HG03108 (cell line): ENCODE measurements at regions not wholly inside any gene's neighbourhood (a gene's known extent, or its start where the extent isn't known, plus 50 kb on each side); places are given as distances from the start of the nearest gene placed in this dataset.
"Not testable (repeated sequence)": the region's sequence is repeated elsewhere in the genome, so short reads cannot be mapped to it uniquely, and the experiment has no call there.

Experiments
- ATAC-seq: cut with Tn5 transposase; IDR thresholded peaks from one replicate; pipeline ENCODE4 v1.9.1; 2021; ENCODE audit warnings: moderate library complexity; ENCODE audit not compliant: unreplicated experiment

DNA sequence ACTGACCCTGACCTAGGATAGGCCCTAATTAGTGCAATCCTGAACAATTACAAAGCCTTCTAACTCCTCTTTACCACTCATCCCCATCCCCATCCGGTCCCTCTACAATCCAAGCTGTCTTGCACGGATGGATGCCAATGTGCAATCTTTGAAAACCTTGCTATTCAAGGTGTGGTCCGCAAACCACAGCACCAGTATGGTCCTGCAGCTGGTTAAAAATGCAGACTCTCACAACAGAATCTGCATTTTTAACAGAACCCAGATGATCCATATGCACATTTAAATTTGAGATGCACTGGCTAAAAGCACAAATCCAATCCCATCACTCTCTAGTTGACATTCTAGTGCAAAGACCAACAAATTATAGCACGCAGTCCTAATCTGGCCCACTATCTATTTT is 230.6 kb upstream of the KRR1 start:
- no peak for ATAC-seq

DNA sequence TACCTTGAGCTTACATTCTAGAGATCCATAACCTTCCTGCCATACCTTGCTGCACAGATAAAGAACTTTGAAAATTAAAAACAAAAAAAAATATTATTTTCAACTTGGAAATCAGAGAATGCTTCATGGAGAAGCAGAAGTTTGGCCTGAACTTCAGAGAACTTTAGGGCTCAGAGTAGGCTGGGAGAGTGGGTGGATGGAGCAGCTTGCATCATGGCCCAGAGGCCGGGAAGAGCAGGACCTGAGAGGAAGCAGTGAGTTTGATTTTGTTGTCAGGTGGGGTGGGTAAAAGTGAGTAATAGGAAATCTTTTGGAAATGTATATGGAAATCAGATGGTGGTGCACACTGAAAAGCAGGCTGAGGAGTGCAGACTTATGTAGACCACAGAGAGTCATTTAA is 228.5 kb upstream of the KRR1 start:
- no peak for ATAC-seq

DNA sequence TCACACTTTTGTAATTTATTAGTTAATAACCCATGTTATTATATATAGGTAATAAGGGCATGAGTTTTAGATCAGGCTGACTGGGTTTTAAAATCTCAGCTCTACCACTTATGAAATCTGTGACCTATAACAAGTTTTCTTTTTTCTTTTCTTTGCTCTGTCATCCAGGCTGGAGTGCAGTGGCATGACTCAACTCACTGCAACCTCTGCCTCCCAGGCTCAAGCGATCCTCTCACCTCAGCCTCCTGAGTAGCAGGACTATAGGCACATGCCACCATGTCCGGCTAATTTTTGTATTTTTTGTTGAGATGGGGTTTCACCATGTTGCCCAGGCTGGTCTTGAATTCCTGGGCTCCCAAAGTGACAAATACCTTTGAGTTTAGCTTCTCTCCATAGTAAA is 227.7 kb upstream of the KRR1 start:
- not testable (repeated sequence) for ATAC-seq

- ATAC-seq, result peak; percentile 90
These were observed 227.1 kb upstream of the KRR1 start for GRCh38 chr12:75738486-75738885.

DNA sequence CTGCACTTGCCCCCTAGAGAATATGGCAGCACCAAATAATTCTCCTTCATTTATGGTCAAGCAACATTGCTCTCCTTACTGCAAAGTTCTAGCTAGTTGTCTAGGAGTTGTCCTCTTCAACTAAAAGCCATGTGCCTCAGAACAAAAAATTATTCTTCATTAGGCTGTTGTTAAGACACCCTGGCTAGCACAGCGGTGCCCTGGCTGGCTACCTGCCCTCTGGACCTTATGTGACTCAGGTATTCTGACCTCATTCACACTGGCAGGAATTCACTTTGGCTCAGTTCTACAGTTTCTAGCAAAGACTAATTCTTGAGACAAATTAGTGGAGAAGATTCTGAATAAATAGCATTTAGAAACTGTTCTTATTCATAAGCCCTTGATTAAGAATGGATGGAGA is 224.4 kb upstream of the KRR1 start:
- no peak for ATAC-seq

- no peak for ATAC-seq
These were observed 217.4 kb upstream of the KRR1 start for GRCh38 chr12:75728826-75729225.

DNA sequence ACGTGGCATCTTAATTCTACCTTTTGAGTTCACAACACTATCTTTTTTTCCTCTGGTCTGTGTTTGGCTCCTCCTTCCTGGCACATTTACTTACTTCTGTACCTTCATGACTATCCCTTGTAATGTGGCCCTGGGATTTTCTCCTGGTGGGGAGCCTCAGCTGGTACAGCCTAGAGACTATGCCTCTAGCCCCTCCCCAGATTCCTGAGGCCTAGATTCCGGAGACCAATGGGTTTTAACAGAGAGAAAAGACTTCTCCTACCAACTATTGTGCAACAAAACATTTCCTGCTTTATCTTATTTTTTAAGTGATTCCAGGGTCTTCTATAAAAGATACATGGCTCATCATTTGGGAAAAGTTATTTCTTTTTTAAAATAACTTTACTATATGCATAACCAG is 216.2 kb upstream of the KRR1 start:
- no peak for ATAC-seq

DNA sequence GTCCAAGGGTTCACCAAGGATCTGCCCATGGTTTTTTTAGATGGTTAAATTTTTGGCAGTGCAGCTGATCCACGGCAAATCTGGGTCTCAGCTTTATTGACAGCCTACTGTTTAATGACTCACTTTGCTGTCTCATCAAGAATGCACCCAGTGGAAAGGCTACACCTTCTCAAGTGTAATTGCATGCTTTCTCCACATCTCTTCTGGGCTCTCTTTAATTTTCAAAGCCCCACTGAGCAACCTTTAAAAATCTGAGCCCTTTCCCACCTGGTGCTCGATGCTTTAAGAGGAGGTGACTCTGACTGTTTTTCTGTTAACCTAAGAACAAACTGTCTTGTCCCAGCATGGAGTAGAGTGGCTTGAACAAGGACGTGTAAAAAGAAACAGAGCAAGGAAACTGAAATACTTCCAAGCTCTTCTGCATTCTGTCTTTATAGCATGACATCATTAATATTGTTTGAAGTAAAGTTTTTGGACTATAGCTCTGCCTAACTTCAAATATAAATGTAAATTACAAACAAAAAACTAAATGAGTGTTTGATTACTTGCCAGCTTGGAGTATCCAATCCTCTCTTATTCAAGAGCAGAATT is 214.2 kb upstream of the KRR1 start:
- no peak for ATAC-seq

DNA sequence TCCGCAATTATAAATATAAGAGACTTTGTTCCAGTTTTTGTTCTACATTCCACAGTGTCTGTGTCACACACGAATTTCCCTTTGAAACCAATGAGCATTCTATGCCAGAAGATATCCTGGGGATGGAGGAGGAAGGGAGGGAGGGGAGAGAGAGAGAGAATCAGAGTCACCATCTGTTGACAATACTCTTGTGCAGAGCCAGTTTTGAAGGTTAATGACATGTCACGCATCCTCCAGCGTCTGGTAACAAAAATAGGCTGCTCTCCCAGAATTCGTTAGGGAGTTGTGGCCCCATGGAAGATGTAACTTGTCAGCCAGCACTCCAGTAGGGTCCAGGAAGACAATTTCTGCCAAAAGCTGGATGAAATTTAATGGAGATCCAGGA is 213.5 kb upstream of the KRR1 start:
- no peak for ATAC-seq

GRCh38 chr12:75724307-75724927 is 213.0 kb upstream of the KRR1 start:
- no peak for ATAC-seq

DNA sequence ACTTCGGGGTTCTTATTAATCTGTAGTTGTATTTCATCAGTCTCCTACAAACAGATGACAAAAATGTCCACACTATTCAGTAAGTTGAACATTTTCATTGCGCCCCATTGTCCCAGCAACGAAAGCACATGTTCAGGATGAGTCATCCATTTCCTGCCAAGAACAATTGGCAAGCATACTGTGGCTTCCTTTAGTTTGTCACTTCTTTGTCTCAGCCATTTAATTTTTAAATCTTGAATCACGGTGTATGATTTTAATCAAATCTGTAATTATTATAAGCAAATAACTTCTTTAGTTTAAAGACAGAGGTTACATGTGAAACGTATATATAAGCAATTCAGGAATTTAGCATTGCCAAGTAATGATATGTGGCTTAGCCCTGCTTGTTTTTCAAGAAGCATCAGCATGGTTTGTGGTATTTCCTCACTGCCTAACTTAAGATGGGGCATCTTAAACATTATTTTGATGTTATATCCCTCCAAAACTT is 211.3 kb upstream of the KRR1 start:
- peak; percentile 86 for ATAC-seq

DNA sequence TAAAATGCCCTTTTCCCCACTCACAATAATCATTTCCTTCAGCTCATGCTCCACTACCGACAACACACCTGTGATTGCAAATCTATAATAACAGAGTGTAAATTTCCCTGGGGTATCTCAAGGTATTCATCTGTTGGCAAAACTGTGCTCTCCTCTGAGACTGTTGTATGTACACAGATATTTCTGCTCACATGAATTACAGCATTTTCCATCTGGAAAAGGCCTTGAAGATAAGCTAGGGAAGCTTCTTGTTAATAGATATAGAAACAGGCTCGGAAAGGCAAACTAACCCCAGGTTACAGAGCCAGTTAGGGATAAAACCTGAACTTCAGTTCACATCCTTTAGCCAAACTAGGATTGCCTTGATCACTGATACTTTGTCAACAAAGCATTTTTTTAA is 210.4 kb upstream of the KRR1 start:
- ATAC-seq, result no peak

DNA sequence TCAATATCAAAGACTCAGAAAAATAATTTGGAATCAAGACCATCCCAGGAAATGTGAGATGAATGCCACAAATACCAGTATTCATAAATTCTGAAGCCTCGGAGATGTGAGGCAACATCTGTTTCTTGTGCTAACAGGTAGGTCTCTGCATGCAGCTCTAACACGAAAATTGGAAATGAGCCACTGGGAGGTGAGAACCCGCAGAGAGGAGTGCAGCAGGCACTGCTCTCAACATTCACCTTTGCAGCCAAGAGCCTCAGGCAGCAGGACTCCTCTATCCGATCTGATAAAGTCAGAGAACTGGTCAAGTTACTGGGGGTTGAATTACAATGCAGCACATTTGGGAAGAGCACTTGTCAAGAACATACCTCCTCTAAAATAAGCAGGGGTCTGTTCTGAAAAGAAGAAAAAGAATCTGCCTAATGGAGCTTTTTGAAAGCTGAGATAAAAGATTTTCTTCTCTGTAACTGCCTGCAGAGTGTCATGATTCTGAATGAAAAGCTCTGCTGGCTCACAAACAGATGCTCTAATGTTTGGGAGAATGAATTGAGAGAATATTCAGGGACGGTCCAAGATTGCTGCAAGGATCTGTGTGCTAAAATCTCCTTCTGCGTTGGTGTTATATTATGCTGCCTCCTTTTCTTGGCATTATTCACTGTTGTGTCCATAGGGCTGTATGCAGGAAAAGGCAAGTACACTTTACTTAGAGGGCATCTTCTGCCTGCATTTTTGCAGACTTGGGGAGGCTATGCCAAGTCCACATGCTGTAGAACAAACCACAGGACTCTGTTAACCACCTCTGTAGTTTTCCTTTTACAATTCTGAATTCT is 209.6 kb upstream of the KRR1 start:
- ATAC-seq, result no peak

GRCh38 chr12:75717902-75718301 is 206.5 kb upstream of the KRR1 start:
- ATAC-seq, result no peak

- no peak for ATAC-seq
These were observed 205.0 kb upstream of the KRR1 start for GRCh38 chr12:75716291-75717025.

- no peak for ATAC-seq
These were observed 204.3 kb upstream of the KRR1 start for GRCh38 chr12:75715682-75716081.

- ATAC-seq, result no peak
These were observed 203.9 kb upstream of the KRR1 start for GRCh38 chr12:75715323-75715644.

- ATAC-seq, result no peak
These were observed 203.3 kb upstream of the KRR1 start for GRCh38 chr12:75714462-75715322.

- no peak for ATAC-seq
These were observed 202.0 kb upstream of the KRR1 start for GRCh38 chr12:75713434-75713833.

- no peak for ATAC-seq
These were observed 200.8 kb upstream of the KRR1 start for GRCh38 chr12:75712223-75712622.

- ATAC-seq, result no peak
These were observed 199.9 kb upstream of the KRR1 start for GRCh38 chr12:75711271-75711670.
